Stomach smooth muscle (tissue), 2 donors: ENCODE measurements at regions not wholly inside any gene's neighbourhood (a gene's known extent, or its start where the extent isn't known, plus 50 kb on each side); places are given as distances from the start of the nearest gene placed in this dataset.
"Not testable (repeated sequence)": the region's sequence is repeated elsewhere in the genome, so short reads cannot be mapped to it uniquely, and the experiment has no call there.

ENCODE experiments used
- H3K27ac ChIP-seq: one replicate; pipeline ENCODE4 v1.7.0; 2013; ENCODE audit warnings: mild to moderate bottlenecking, low read length, inconsistent platforms
- H3K27me3 ChIP-seq, 2 donors: one replicate each; pipeline ENCODE4 v1.7.0; 2013; ENCODE audit warnings: low read length in 2 of 2; ENCODE audit not compliant: insufficient read depth in 2 of 2, control insufficient read depth in 1 of 2
- H3K36me3 ChIP-seq, 2 donors: one replicate each; pipeline ENCODE4 v1.7.0; 2013; ENCODE audit warnings: low read length in 2 of 2; ENCODE audit not compliant: control insufficient read depth in 2 of 2, insufficient read depth in 2 of 2
- H3K4me1 ChIP-seq: one replicate; pipeline ENCODE4 v1.7.0; 2013; ENCODE audit warnings: low read length; ENCODE audit not compliant: control insufficient read depth, insufficient read depth
- H3K4me3 ChIP-seq, 2 donors: one replicate each; pipeline ENCODE4 v1.7.0; 2013; ENCODE audit warnings: low read length in 2 of 2
- H3K9ac ChIP-seq, 2 donors: one replicate each; pipeline ENCODE4 v1.7.0; 2013; ENCODE audit warnings: low read length in 2 of 2, mild to moderate bottlenecking in 1 of 2
- H3K9me3 ChIP-seq, 2 donors: one replicate each; pipeline ENCODE4 v1.7.0; 2013; ENCODE audit warnings: low read length in 2 of 2; ENCODE audit not compliant: control insufficient read depth in 2 of 2
- donor health status: healthy.
- donor health status: Pancreatic carcinoma.

GRCh38 chr2:111442767-111443454, 322.2 kb downstream of the BCL2L11 start:
- H3K4me3 ChIP-seq, H3K27ac ChIP-seq, H3K9ac ChIP-seq, H3K36me3 ChIP-seq, H3K9me3 ChIP-seq, H3K4me1 ChIP-seq, H3K27me3 ChIP-seq: not testable (repeated sequence)

GRCh38 chr2:111444516-111444915, 323.8 kb downstream of the BCL2L11 start:
- not testable (repeated sequence) for H3K4me3 ChIP-seq, H3K27me3 ChIP-seq, H3K36me3 ChIP-seq

GRCh38 chr2:111445191-111445929, 324.6 kb downstream of the BCL2L11 start:
- H3K27ac ChIP-seq, H3K9me3 ChIP-seq, H3K4me3 ChIP-seq, H3K9ac ChIP-seq, H3K27me3 ChIP-seq, H3K4me1 ChIP-seq, H3K36me3 ChIP-seq: not testable (repeated sequence)

More at GRCh38 chr2:111444516-111444915, 323.8 kb downstream of the BCL2L11 start:
- not testable (repeated sequence) for H3K9me3 ChIP-seq, H3K27ac ChIP-seq, H3K4me1 ChIP-seq, H3K9ac ChIP-seq

GRCh38 chr2:111445941-111446340, 325.2 kb downstream of the BCL2L11 start:
- not testable (repeated sequence) for H3K4me1 ChIP-seq, H3K36me3 ChIP-seq, H3K27me3 ChIP-seq, H3K4me3 ChIP-seq, H3K27ac ChIP-seq, H3K9me3 ChIP-seq, H3K9ac ChIP-seq

- H3K9ac ChIP-seq, H3K9me3 ChIP-seq: not testable (repeated sequence)
Measured at GRCh38 chr2:111447482-111447881, 326.8 kb downstream of the BCL2L11 start.

GRCh38 chr2:111448796-111449195, 328.1 kb downstream of the BCL2L11 start:
- H3K36me3 ChIP-seq, H3K9ac ChIP-seq, H3K9me3 ChIP-seq, H3K27me3 ChIP-seq, H3K27ac ChIP-seq, H3K4me1 ChIP-seq, H3K4me3 ChIP-seq: not testable (repeated sequence)

More at GRCh38 chr2:111447482-111447881, 326.8 kb downstream of the BCL2L11 start:
- H3K27me3 ChIP-seq, H3K36me3 ChIP-seq, H3K4me3 ChIP-seq, H3K4me1 ChIP-seq, H3K27ac ChIP-seq: not testable (repeated sequence)

GRCh38 chr2:111450526-111450925, 329.8 kb downstream of the BCL2L11 start:
- not testable (repeated sequence) for H3K4me3 ChIP-seq, H3K27me3 ChIP-seq, H3K9ac ChIP-seq, H3K4me1 ChIP-seq, H3K36me3 ChIP-seq, H3K27ac ChIP-seq, H3K9me3 ChIP-seq

GRCh38 chr2:111451692-111452199, 331.0 kb downstream of the BCL2L11 start:
- H3K27ac ChIP-seq, H3K36me3 ChIP-seq, H3K9ac ChIP-seq, H3K4me1 ChIP-seq, H3K27me3 ChIP-seq, H3K4me3 ChIP-seq, H3K9me3 ChIP-seq: not testable (repeated sequence)

GRCh38 chr2:111452208-111452607, 331.5 kb downstream of the BCL2L11 start:
- H3K4me1 ChIP-seq, H3K9ac ChIP-seq, H3K27ac ChIP-seq, H3K9me3 ChIP-seq, H3K36me3 ChIP-seq, H3K27me3 ChIP-seq, H3K4me3 ChIP-seq: not testable (repeated sequence)

GRCh38 chr2:111453308-111453707, 332.6 kb downstream of the BCL2L11 start:
- not testable (repeated sequence) for H3K9me3 ChIP-seq, H3K27ac ChIP-seq, H3K4me3 ChIP-seq, H3K4me1 ChIP-seq, H3K36me3 ChIP-seq, H3K9ac ChIP-seq, H3K27me3 ChIP-seq

GRCh38 chr2:111453816-111454215, 333.1 kb downstream of the BCL2L11 start:
- H3K36me3 ChIP-seq, H3K4me3 ChIP-seq, H3K4me1 ChIP-seq: not testable (repeated sequence)

More at GRCh38 chr2:111453816-111454215, 333.1 kb downstream of the BCL2L11 start:
- not testable (repeated sequence) for H3K9me3 ChIP-seq, H3K9ac ChIP-seq, H3K27me3 ChIP-seq, H3K27ac ChIP-seq
